DND-41 (cell line): ENCODE measurements at regions not wholly inside any gene's neighbourhood (a gene's known extent, or its start where the extent isn't known, plus 50 kb on each side); places are given as distances from the start of the nearest gene placed in this dataset.

Experiments used
- ATAC-seq: fragments of 200-7000 bp; cut with Tn5 transposase; 3 replicates; pipeline ENCODE4 v1.9.1; 2021; ENCODE audit warnings: low read depth; ENCODE audit not compliant: insufficient read depth
- DNase-seq: peaks from one replicate; pipeline ENCODE4 v3.0.0-alpha.2; 2020
- H2AFZ ChIP-seq: 2 replicates; pipeline ENCODE4 v1.6.0; 2012; ENCODE audit warnings: low read depth, low read length
- H3K27ac ChIP-seq: 2 replicates; pipeline ENCODE4 v1.5.1; 2012; ENCODE audit warnings: low read length, inconsistent platforms
- H3K27me3 ChIP-seq: fragments of 200-600 bp; sonication (generic); 2 replicates; pipeline ENCODE4 v1.6.0; 2012; ENCODE audit warnings: low read length, mild to moderate bottlenecking, inconsistent platforms; ENCODE audit not compliant: insufficient read depth, poor library complexity
- H3K36me3 ChIP-seq: 2 replicates; pipeline ENCODE4 v1.5.1; 2012; ENCODE audit warnings: low read length, inconsistent platforms; ENCODE audit not compliant: insufficient read depth
- H3K4me1 ChIP-seq: 2 replicates; pipeline ENCODE4 v1.5.1; 2012; ENCODE audit warnings: mild to moderate bottlenecking, low read length; ENCODE audit not compliant: insufficient read depth
- H3K4me2 ChIP-seq: 2 replicates; pipeline ENCODE4 v1.6.0; 2012; ENCODE audit warnings: mild to moderate bottlenecking, moderate library complexity, low read length, inconsistent platforms; ENCODE audit not compliant: insufficient read depth
- H3K4me3 ChIP-seq, 2 experiments: fragments of 200-600 bp in 1 of 2; shearing (Covaris generic) in 1 of 2; 2 replicates each; pipeline ENCODE4 v1.5.1; 2012 to 2016; ENCODE audit warnings: inconsistent platforms in 2 of 2, low read length in 2 of 2, mild to moderate bottlenecking in 2 of 2, low read depth in 1 of 2, moderate library complexity in 1 of 2
- H3K79me2 ChIP-seq: 2 replicates; pipeline ENCODE4 v1.6.0; 2012; ENCODE audit warnings: low read length, inconsistent platforms; ENCODE audit not compliant: insufficient read depth
- H3K9ac ChIP-seq: 2 replicates; pipeline ENCODE4 v1.6.0; 2012; ENCODE audit warnings: low read depth, mild to moderate bottlenecking, inconsistent platforms, low read length, moderate library complexity
- H3K9me3 ChIP-seq: 2 replicates; pipeline ENCODE4 v1.5.1; 2012; ENCODE audit warnings: low read length, moderate library complexity, mild to moderate bottlenecking, inconsistent platforms; ENCODE audit not compliant: insufficient read depth, severe bottlenecking
- H4K20me1 ChIP-seq: 2 replicates; pipeline ENCODE4 v1.6.0; 2012; ENCODE audit warnings: low read length; ENCODE audit not compliant: insufficient read depth
- EZH2 ChIP-seq: IDR thresholded peaks from 3 replicates; pipeline ENCODE4 v1.6.1; 2012; ENCODE audit warnings: borderline replicate concordance, low read depth, mild to moderate bottlenecking, moderate library complexity, low read length, inconsistent platforms; ENCODE audit not compliant: severe bottlenecking
- TF ChIP-seq, protein P1 (sequence below): IDR thresholded peaks from 2 replicates; pipeline ENCODE4 v1.5.1; 2012; ENCODE audit warnings: borderline replicate concordance, low read length, moderate library complexity, mild to moderate bottlenecking; ENCODE audit not compliant: poor library complexity, severe bottlenecking; ENCODE audit errors: extremely low read depth

DNA sequence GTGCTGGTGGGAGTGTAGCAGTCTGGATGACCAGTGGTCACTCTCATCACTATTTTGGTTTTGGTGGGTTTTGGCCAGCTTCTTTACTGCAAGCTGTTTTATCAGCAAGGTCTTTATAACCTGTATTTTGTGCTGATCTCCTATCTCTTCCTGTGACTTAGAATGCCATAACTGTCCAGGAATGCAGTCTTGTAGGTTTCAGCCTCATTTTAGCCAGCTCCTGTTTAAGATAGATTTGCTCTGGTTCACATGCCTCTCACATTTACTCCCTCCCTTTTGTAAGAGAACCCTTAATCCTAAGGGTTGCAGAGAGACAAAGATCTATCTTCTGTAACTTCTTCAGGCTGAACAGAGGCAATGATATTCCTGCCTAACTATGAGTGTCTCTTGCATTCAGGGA lies 51.2 kb upstream of the INHBA start:
- no peaks in the 10 kb centered on the region for H3K36me3 ChIP-seq
- no peaks in the 10 kb centered on the region for H3K4me1 ChIP-seq
- peaks cover 32% of the 10 kb centered on the region for H3K9me3 ChIP-seq
- H2AFZ ChIP-seq = no peak overlapping the region
- ATAC-seq = no peak
- no peak overlapping the region for H3K9ac ChIP-seq
- no peak overlapping the region for H3K27ac ChIP-seq
- no peak overlapping the region for H3K4me2 ChIP-seq
- H3K27me3 ChIP-seq = no peaks in the 10 kb centered on the region
- TF ChIP-seq EZH2 = no peak
- TF ChIP-seq, protein P1, sequence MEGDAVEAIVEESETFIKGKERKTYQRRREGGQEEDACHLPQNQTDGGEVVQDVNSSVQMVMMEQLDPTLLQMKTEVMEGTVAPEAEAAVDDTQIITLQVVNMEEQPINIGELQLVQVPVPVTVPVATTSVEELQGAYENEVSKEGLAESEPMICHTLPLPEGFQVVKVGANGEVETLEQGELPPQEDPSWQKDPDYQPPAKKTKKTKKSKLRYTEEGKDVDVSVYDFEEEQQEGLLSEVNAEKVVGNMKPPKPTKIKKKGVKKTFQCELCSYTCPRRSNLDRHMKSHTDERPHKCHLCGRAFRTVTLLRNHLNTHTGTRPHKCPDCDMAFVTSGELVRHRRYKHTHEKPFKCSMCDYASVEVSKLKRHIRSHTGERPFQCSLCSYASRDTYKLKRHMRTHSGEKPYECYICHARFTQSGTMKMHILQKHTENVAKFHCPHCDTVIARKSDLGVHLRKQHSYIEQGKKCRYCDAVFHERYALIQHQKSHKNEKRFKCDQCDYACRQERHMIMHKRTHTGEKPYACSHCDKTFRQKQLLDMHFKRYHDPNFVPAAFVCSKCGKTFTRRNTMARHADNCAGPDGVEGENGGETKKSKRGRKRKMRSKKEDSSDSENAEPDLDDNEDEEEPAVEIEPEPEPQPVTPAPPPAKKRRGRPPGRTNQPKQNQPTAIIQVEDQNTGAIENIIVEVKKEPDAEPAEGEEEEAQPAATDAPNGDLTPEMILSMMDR = no peak
- DNase-seq = no peak
- H4K20me1 ChIP-seq = no peaks in the 10 kb centered on the region
- no peak overlapping the region for H3K4me3 ChIP-seq
- no peaks in the 10 kb centered on the region for H3K79me2 ChIP-seq
